Adipose tissue (tissue), 3 donors: ENCODE measurements at regions not wholly inside any gene's neighbourhood (a gene's known extent, or its start where the extent isn't known, plus 50 kb on each side); places are given as distances from the start of the nearest gene placed in this dataset.

Source experiments
- H3K27ac ChIP-seq: one replicate; pipeline ENCODE4 v1.5.1; 2013; ENCODE audit warnings: low read depth, low read length
- WGBS, 3 donors: extraction: QIAGEN DNeasy Blood & Tissue Kit; methylation state at CpG; one replicate each; pipeline ENCODE4 v1.1.7; 2013; 5-methylcytosine and 5-hydroxymethylcytosine counted together
- donor health status: healthy with polysubstance abuse.
- donor health status: Bipolar disorder and iron deficiency.
- donor health status: healthy.

DNA sequence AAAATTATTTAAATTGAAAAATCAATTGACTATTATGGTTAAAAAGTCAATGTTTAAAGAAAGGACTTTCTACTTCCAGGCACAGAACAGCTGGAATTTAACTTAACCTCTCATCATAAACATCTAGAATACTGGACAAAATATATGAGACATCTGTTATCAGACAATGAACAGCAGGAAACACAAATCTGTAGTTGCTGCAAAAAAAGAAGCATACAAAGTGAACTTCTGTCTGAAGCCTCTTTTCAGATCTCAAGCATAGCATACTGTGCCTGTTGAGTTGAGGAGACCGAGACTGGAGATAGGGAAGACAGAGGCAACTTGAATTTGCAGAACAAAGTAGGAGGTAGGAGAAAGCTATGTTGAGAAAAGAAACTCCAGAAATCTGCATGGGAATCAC, 140.0 kb upstream of the CBLB start:
- no peak overlapping the region for H3K27ac ChIP-seq
- WGBS, 3 donors, result 68 to 76% (median 74%) methylated on average over 1 of the region's 1 CpG

DNA sequence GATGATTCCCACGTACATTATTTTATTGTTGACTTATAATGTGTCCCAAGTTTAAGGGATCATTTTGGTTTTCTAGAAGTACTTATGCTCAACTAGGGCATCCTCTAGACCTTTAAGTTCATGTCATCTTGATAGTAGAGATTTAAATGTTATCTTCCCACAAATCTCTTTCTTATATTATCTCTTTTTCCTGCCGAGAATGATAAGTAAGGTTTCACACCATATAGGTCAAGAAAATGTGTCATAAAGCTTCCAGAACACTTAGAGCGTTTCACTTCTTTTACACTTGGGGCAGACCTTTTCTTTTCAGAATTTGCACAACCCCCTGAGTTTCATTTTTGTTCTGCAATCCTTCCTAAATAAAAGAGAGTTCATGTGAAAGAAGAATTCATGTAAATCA, 142.0 kb upstream of the CBLB start:
- WGBS, 3 donors, result 63 to 87% (median 86%) methylated on average over 3 of the region's 3 CpGs

DNA sequence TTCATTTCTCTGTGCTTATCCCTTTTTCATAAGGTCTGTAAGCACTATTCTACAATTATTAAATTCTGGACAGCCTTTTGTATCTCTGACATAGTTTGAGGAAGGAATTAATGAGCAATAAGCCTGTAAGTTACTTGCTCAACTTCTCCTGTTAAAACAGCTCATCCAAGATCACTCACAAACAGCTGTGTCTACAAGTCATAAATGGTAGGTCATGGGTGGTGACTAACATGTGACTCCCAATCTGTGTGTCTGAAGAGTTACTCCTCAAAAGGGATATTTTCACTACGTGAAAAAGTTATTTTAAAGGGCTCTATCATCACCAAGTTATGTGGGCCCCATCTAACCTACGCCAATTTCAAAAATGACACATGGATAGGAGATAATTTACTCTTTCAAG, 145.2 kb upstream of the CBLB start:
- WGBS, 3 donors, result 76 to 84% (median 80%) methylated on average over 2 of the region's 2 CpGs
- H3K27ac ChIP-seq, result no peak overlapping the region

More for the DNA sequence above, 142.0 kb upstream of the CBLB start:
- no peak overlapping the region for H3K27ac ChIP-seq

DNA sequence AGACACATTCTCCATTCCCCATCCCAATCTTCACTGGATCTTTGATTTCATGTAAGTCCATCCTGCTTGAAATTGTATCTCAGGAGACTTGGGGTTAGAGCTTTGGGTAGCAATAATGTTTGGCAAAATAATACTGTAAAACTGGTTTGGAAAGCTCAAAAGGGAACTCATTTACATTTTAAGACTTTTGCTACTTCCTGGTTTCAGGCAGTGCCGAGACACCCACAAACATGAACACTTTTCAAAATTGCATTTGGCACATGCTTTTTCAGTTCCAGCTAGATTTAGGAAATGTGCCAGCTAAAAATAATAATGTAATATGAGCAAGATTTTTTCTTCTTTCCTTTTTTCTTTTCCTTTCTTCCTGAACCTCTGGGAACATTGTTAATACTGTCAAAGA, 145.7 kb upstream of the CBLB start:
- no peak overlapping the region for H3K27ac ChIP-seq

DNA sequence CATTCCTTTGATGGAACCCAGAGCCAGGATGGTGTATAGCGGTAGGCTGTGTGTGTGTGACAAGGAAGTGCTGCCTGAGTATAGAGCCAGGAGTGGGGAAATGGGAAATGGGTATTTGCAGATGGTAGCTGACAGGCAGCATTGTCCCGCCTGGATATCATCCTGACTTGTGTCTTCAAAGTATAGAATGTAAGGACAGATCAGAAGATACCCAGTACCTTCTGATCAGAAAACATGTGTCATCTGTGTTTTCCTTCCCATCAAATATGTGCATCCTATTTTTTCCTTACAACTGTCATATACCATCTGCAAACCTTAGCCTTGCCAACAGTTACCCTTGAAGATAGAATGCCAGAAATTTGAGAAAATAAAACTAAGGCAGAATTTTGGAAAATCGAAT, 146.2 kb upstream of the CBLB start:
- 89 to 92% (median 91%) methylated on average over 3 of the region's 3 CpGs for WGBS, 3 donors
- H3K27ac ChIP-seq, result no peak overlapping the region

More for the DNA sequence above, 145.7 kb upstream of the CBLB start:
- 33 to 68% (median 44%) methylated on average over 1 of the region's 1 CpG for WGBS, 3 donors

DNA sequence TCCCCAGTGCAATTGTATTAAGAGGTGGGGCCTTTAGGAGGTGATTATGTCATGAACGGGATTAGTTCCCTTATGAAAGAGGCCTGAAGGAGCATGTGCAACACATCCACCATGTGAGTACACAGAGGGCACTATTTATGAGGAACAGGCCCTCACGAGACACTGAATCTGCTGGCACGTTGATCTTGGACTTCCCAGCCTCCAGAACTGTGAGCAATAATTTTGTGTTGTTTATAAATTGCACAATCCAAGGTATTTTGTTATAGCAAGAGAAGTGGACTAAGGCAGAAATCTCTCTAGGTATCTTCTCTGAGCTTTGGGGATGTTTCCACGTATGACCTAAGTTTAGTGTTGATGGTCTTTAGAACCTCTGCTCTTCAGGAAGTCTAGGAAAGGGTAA, 149.3 kb upstream of the CBLB start:
- WGBS, 3 donors, result 72 to 92% (median 88%) methylated on average over 4 of the region's 4 CpGs
- H3K27ac ChIP-seq, result no peak overlapping the region

DNA sequence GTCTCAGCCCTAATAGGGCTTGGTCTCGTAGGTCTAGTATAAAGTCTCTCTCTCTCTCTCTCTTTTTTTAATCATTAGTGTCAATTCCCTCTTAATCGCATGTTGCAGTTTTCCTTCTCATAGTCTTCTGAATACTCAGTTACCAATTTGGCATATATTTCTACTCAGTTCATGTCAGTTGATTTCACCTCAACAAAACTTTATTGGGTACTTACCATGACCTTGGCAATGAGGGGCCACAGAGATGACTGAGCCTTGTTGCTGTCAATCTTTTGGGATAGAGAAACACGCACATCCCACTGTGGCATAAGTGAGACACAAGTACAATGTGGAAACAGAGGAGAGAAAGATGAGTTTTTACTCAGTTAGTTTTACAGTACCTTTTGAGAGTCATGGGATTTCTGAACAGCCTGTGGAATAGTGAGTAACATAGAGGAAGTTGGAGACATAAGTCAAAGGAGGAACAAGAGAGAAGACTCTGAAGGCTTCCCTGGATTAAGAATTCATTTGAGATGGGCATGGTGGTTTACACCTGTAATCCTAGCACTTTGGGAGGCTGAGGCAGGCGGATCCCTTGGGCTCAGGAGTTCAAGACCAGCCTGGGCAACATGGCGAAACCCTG, 150.2 kb upstream of the CBLB start:
- no peak overlapping the region for H3K27ac ChIP-seq
- 75 to 97% (median 95%) methylated on average over 5 of the region's 5 CpGs for WGBS, 3 donors

DNA sequence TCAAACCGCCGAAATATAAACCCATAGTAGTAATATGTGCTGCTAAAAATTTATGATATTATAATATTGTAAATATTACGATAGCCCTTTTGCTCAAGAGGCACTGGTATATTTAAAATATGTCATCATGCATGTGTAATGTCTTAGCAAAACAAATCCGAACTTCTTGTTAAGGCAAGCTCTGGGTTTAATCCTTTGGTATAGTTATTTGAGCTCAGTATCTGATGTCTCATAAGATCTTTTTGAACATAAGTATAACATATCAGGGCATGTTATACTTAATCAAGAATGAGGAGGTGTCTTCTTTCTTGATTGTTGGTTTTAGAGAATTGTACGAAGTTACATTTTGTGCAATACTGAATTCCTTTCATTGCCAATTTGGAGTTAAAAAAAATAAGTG, 154.1 kb upstream of the CBLB start:
- 91 to 94% (median 94%) methylated on average over 5 of the region's 5 CpGs for WGBS, 3 donors
- H3K27ac ChIP-seq, result no peak overlapping the region

DNA sequence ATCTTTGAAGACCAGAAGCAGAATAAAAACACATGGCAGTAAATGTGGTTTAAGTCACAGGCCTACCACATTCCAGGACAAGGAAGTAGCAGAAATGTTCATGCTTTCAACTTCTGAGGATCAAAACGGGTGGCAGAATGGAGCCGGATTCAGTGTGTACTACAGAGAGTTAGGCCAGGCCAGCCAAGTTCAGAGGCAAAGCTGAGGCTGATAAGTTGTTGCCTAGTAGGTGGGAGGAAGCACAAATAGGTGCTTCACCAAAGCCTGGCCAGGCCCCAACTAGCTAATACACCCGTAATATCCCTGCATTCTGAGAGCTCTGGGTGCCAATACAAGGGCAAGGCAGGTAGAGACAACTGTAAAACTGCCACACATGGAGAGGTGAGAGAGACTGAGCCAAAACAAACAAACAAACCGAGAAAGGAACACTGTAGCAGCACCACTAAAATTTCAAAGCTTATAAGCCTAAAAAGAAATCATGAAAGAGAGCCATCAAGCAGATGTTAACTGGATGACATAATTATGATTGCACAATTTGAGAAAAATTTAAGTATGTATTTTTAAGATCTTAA, 156.4 kb upstream of the CBLB start:
- no peak overlapping the region for H3K27ac ChIP-seq
- WGBS, 3 donors, result 38 to 68% (median 67%) methylated on average over 4 of the region's 4 CpGs

DNA sequence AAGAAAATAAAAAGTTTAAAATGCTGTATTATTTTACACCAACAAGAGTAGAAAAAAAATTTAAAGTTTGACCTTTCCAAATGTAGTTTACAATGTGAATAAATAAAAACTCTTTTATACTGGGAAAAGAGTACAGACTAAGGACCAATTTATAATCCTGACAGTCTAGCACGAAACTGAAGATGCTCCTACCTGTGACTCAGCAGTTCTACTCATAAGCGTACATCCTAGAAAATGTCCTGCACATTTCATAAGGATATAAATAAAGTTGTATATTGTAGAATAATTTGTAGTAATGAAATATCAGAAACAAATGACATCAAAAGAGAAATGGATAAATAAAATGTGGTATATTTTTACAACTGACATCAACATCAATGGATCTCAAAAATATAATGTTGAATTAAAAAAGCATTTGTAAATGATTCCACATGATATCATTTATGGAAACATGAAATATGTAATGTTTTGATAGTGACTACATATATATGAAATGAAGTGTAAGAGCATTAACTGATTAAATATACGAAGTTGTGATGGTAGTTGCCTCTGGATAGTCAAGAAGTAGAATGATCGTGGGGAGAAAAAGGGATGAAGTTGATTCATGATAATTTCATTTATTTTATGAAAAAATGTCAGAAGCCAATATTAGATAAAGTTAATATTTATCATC, 161.3 kb upstream of the CBLB start:
- 79 to 93% (median 86%) methylated on average over 4 of the region's 4 CpGs for WGBS, 3 donors

DNA sequence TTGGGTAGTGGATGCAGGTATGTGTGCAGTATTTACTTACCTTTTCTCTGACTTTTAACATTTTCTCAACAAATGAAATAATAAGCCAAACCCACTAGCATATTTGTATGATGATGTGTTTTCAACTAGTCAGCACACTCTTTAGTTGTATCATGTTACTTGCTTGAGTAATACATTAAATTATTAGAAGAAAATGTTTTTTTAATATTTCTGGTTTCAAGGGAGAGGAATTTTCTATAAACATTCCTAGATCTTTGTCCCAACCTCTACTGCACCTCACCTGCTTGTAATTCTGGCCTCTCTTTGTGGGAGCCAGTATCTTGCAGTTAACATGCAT, 161.8 kb upstream of the CBLB start:
- no peak overlapping the region for H3K27ac ChIP-seq

More for the DNA sequence above, 161.3 kb upstream of the CBLB start:
- no peak overlapping the region for H3K27ac ChIP-seq

DNA sequence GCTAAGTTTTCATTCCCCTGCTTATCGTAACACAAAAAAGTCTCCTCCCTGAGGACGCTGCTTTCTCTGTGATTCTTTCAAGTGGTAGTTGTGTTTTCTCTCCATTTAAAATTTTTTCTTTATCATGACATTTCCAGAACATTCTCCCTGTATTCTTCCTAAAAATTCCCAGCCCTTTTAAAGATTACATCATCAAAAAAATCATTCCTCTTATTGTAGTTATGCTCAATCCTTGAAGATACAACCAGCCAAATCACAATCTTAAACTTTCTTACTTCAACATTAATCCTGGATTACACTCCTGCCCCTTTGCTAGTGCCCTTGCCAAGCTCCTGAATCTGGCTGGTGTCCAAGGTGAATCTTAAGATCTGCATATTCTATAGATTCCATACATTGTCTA, 163.7 kb upstream of the CBLB start:
- H3K27ac ChIP-seq, result no peak overlapping the region
- 85 to 97% (median 97%) methylated on average over 2 of the region's 2 CpGs for WGBS, 3 donors

DNA sequence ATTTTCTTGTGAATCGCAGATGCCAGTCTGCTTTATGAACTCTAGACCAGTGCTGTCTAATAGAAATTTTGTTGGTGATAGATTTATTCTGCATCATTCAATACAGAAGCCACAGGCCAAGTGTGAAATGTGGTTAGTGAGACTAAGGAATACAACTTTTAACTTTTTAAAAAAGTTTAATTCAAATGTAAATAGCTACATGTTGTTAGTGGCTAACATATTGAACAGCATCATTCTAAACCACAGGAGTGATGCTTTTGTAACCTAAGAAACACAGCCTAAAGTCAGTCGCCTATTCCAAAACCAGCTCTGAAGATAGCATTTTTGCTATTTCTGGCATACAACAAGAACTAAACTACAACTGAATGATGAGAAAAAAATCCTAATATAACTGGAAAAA, 164.8 kb upstream of the CBLB start:
- H3K27ac ChIP-seq, result no peak overlapping the region
- WGBS, 3 donors, result 93 to 96% (median 95%) methylated on average over 2 of the region's 2 CpGs

DNA sequence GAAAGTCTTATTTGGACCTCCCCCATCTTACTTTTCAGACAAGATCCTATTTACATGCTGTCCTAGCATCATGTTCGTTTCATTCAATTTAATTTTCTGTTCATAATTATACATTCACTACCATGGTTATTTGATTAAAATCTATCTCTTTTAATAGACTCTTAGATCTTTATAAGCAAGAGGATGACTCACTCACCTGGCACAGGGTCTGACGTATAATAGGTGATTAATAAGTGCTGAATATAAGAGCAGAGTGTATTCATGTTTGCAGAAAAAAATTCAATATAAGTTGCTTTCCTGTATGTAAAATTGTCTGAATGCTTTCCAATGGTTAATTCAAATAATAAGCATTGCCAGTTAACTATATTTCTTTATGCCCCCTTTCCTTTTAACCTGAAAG, 165.5 kb upstream of the CBLB start:
- WGBS, 3 donors, result 49 to 93% (median 88%) methylated on average over 2 of the region's 2 CpGs
- H3K27ac ChIP-seq, result no peak overlapping the region

DNA sequence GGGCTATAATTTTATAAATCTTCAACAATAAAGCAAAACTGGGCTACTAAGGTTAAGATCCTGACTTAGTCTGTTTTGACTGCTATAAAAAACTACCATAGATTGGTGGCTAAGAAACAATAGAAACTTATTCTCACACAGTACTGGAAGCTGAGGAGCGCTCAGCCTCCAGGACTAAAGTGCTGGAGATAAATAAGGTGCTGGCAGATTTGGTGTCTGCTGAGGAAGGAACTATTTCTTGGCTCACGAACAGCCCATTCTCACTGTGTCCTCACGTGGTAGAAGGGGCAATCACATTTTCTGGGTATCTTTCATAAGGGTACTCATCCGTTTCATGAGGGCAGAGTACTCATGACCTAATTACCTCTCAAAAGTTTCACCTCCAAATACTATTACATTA, 166.8 kb upstream of the CBLB start:
- 67 to 83% (median 82%) methylated on average over 4 of the region's 4 CpGs for WGBS, 3 donors

DNA sequence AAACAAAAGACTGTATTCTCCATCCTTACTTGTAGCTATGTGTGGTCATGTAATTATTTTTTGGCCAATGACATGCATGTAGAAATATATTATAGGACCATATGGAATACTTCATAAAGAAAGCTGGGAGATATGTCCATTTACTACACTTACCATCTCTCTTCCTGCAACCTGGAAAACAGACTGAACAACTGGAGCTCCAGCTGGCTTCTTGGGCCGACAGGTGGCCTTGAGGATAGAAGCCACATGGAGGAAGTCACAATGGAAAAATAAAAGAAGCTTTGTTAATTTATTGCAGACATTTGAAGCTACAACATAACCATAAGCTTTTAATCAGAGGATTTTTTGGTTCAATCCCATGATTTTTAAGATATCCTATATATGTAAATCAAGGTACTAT, 167.9 kb upstream of the CBLB start:
- H3K27ac ChIP-seq, result no peak overlapping the region
- WGBS, 3 donors, result 35 to 80% (median 77%) methylated on average over 1 of the region's 1 CpG

More for the DNA sequence above, 166.8 kb upstream of the CBLB start:
- no peak overlapping the region for H3K27ac ChIP-seq

DNA sequence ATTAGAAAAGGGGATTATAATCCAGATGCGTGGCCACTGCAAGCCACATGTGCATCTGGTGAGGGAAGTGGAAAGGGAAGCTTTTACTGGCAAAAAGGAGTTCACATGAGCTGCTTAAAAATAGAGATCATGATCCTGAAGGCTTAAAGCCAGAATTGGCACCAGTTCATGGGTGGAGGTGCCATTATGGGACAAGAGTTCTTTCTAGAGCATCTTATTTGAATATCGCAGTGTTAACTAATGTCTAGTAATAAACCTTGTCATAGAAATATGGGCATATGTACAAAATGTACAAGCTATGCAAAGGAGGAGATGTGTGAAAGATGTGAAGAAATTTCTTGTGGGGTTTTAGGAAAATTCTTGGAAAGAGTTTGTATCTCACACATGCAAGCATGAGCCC, 178.4 kb upstream of the CBLB start:
- WGBS, 3 donors, result 91 to 99% (median 92%) methylated on average over 2 of the region's 2 CpGs
- H3K27ac ChIP-seq, result no peak overlapping the region

DNA sequence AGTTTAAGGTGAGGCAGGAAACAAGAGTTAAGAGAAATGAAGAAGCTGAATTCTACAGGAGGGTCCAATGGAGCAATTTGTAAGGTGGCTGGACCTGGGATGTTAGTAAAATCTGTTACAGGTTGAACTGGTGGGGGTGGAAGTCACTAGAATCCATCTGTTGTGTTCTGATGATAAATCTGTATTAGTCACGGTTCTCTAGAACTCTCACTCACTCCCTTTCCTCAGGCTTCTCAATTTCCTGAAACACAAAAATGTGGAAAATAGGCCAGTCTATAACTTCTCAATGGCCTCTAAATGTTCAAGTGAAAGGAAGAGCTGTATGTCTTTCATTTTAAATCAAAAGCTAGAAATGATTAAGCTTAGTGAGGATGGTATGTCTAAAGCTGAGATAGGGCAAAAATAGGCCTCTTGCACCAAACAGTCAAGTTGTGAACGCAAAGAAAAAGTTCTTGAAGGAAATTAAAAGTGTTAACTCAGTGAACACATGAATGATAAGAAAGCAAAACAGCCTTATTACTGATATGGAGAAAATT, 180.2 kb upstream of the CBLB start:
- H3K27ac ChIP-seq, result no peak overlapping the region
- 65 to 96% (median 91%) methylated on average over 2 of the region's 2 CpGs for WGBS, 3 donors

DNA sequence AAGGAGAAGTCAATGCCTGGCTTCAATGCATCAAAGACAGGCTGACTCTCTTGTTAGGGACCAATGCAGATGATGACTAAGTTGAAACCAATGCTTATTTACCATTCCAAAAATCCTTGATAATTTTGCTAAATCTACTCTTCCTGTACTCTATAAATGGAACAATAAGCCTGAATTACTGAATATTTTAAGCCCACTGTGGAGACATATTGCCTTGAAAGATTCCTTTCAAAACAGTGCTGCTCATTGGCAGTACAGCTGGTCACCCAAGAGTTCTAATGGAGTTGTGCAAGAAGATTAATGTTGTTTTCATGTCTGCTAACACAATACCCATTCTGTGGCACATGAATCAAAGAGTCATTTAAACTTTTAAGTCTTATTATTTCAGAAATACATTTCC, 181.0 kb upstream of the CBLB start:
- H3K27ac ChIP-seq, result no peak overlapping the region

DNA sequence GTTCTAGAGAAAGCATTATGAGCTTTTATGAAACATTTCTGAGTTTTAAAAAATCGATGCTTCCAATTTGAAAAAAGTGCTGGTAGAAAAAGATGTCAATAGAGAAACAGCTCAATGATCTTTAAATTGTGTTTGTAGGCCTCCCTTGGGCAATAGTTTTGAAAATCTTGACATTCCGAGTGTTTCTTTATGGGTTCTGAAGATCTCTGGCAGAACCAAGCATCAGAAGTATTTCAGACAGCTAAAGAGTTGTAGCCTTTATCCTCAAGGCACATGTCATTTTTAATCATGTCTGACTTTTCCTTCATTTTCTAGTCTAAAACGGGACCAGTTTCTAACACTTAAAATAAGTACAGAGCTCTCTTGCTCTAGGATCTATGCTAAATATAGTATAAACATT, 188.1 kb upstream of the CBLB start:
- no peak overlapping the region for H3K27ac ChIP-seq
- WGBS, 3 donors, result 74 to 85% (median 77%) methylated on average over 3 of the region's 3 CpGs
